ENCODE measurements at regions not wholly inside any gene's neighbourhood (a gene's known extent, or its start where the extent isn't known, plus 50 kb on each side); places are given as distances from the start of the nearest gene placed in this dataset.
"Not testable (repeated sequence)": the region's sequence is repeated elsewhere in the genome, so short reads cannot be mapped to it uniquely, and the experiment has no call there.

DNA sequence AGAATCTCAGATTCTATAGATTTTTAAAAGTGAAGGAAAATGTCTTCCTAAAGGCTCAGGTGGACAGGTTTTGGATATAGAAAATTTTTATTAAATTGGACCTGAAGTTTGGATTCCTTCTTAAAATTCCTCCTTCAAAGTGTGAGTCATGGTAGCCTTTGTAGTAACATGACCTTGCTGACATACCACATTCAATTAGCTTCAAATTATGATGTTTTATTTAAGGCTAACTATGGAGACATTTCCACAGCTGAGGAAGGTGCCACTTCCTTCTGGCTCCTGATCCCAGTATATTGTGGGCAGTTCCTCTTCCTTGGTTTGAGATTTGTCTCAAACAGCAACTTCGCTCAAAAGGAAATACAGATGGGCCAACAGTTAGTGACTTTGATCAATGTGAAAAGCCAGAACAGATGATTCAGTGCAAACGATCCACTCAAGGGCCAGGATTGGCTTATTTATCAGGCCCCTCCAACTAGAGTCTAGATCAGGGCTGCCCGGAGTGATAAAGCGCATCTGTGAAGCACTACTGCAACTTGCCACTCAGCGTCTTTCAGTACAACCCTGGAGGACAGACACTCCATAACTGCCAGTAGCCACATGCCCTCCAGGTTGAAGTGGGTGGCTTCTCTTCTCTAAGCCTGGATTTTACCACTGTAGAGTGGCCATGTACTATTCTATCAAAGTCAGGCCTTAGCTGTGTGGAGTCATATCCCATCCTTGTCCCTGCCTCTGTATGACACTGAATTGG, 573.5 kb downstream of the KIF20B start:
- H3K27me3 ChIP-seq (ENCODE audit: control insufficient read depth in 2 of 2, insufficient read depth in 2 of 2, low read length in 2 of 2) = no peaks in the 10 kb centered on the region
- H3K27ac ChIP-seq (ENCODE audit: low read depth in 2 of 2, low read length in 2 of 2) = no peak overlapping the region
- no peak overlapping the region for H3K9ac ChIP-seq (ENCODE audit: low read depth in 1 of 2, low read length in 2 of 2)
- no peak overlapping the region for H3K4me3 ChIP-seq (ENCODE audit: low read length in 2 of 2)
- H3K4me1 ChIP-seq (ENCODE audit: control insufficient read depth in 2 of 2, insufficient read depth in 2 of 2, low read length in 2 of 2) = no peaks in the 10 kb centered on the region
- H3K36me3 ChIP-seq (ENCODE audit: control insufficient read depth in 2 of 2, insufficient read depth in 2 of 2, low read length in 2 of 2) = no peaks in the 10 kb centered on the region
- peaks cover 0 to 3% of the 10 kb centered on the region in 2 donors for H3K9me3 ChIP-seq (ENCODE audit: control insufficient read depth in 2 of 2, low read length in 2 of 2)

- Histone ChIP-seq H3K4me3 (ENCODE audit: low read length in 2 of 2) (no peak overlapping the region), H3K27me3 (ENCODE audit: control insufficient read depth in 2 of 2, insufficient read depth in 2 of 2, low read length in 2 of 2) (no peaks in the 10 kb centered on the region), H3K9ac (ENCODE audit: low read depth in 1 of 2, low read length in 2 of 2) (no peak overlapping the region), H3K27ac (ENCODE audit: low read depth in 2 of 2, low read length in 2 of 2) (no peak overlapping the region), H3K4me1 (ENCODE audit: control insufficient read depth in 2 of 2, insufficient read depth in 2 of 2, low read length in 2 of 2) (no peaks in the 10 kb centered on the region), H3K36me3 (ENCODE audit: control insufficient read depth in 2 of 2, insufficient read depth in 2 of 2, low read length in 2 of 2) (no peaks in the 10 kb centered on the region), H3K9me3 (ENCODE audit: control insufficient read depth in 2 of 2, low read length in 2 of 2) (peaks cover 0 to 3% of the 10 kb centered on the region in 2 donors)
Observed at GRCh38 chr10:90276894-90277475, 575.6 kb downstream of the KIF20B start.

DNA sequence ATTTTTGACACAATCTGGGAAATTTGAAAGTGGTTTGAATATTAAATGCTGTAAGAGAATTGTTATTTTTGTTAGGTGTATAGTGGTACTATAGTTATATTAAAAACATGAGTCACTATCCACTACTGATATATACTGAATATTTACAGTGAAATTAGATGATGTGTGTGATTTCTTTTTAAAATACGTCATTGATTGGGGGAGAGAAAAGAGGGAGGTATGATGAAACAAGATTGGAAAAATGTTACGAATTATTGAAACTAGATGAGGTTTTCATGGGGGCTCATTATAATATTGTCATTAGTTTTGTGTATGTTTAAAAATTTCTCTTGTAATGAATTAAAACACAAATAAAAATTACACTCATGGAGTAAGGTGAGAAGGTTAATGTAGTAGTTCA, 571.4 kb downstream of the HTR7 start:
- no peaks in the 10 kb centered on the region for H3K4me1 ChIP-seq (ENCODE audit: control insufficient read depth in 2 of 2, insufficient read depth in 2 of 2, low read length in 2 of 2)
- H3K27ac ChIP-seq (ENCODE audit: low read depth in 2 of 2, low read length in 2 of 2) = no peak overlapping the region
- no peaks in the 10 kb centered on the region for H3K27me3 ChIP-seq (ENCODE audit: control insufficient read depth in 2 of 2, insufficient read depth in 2 of 2, low read length in 2 of 2)

GRCh38 chr10:90286941-90287340, 570.9 kb downstream of the HTR7 start:
- Histone ChIP-seq H3K36me3 (ENCODE audit: control insufficient read depth in 2 of 2, insufficient read depth in 2 of 2, low read length in 2 of 2) (no peaks in the 10 kb centered on the region), H3K4me1 (ENCODE audit: control insufficient read depth in 2 of 2, insufficient read depth in 2 of 2, low read length in 2 of 2) (no peaks in the 10 kb centered on the region), H3K27ac (ENCODE audit: low read depth in 2 of 2, low read length in 2 of 2) (no peak overlapping the region), H3K27me3 (ENCODE audit: control insufficient read depth in 2 of 2, insufficient read depth in 2 of 2, low read length in 2 of 2) (no peaks in the 10 kb centered on the region), H3K9me3 (ENCODE audit: control insufficient read depth in 2 of 2, low read length in 2 of 2) (no peaks in the 10 kb centered on the region), H3K9ac (ENCODE audit: low read depth in 1 of 2, low read length in 2 of 2) (no peak overlapping the region), H3K4me3 (ENCODE audit: low read length in 2 of 2) (no peak overlapping the region)

More for the DNA sequence above, 571.4 kb downstream of the HTR7 start:
- Histone ChIP-seq H3K4me3 (ENCODE audit: low read length in 2 of 2) (no peak overlapping the region), H3K9ac (ENCODE audit: low read depth in 1 of 2, low read length in 2 of 2) (no peak overlapping the region), H3K9me3 (ENCODE audit: control insufficient read depth in 2 of 2, low read length in 2 of 2) (no peaks in the 10 kb centered on the region), H3K36me3 (ENCODE audit: control insufficient read depth in 2 of 2, insufficient read depth in 2 of 2, low read length in 2 of 2) (no peaks in the 10 kb centered on the region)

DNA sequence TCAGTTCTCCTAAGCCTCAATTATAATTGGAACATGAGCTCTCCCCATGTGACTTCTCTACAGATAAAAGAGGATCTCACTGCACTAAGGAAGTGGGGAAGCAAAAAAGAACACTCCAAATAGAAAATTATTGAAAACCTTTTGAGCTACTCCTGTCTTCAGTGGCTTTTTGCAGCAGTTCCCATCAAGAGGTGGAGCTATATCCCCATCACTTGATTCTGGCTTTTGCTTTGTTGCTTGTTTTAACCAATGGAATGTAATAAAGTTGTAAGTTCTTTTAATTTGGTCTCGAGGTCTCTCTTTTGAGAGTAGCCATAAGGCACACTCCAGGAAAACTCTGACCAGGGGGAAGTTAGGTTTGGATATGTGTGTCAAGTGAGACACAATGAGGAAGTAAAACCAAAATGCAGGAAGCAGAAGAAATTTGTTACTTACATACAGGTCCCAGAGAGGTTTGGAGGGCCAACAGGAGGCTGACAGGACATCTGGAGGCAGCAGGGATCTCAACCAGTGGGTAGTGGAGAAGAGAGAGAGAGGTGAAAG, 569.4 kb downstream of the HTR7 start:
- Histone ChIP-seq H3K9ac (ENCODE audit: low read depth in 1 of 2, low read length in 2 of 2) (no peak overlapping the region), H3K36me3 (ENCODE audit: control insufficient read depth in 2 of 2, insufficient read depth in 2 of 2, low read length in 2 of 2) (no peaks in the 10 kb centered on the region), H3K4me3 (ENCODE audit: low read length in 2 of 2) (no peak overlapping the region), H3K27me3 (ENCODE audit: control insufficient read depth in 2 of 2, insufficient read depth in 2 of 2, low read length in 2 of 2) (no peaks in the 10 kb centered on the region), H3K9me3 (ENCODE audit: control insufficient read depth in 2 of 2, low read length in 2 of 2) (no peaks in the 10 kb centered on the region), H3K27ac (ENCODE audit: low read depth in 2 of 2, low read length in 2 of 2) (no peak overlapping the region), H3K4me1 (ENCODE audit: control insufficient read depth in 2 of 2, insufficient read depth in 2 of 2, low read length in 2 of 2) (no peaks in the 10 kb centered on the region)

GRCh38 chr10:90289037-90289436, 568.8 kb downstream of the HTR7 start:
- Histone ChIP-seq H3K9me3 (ENCODE audit: control insufficient read depth in 2 of 2, low read length in 2 of 2) (no peaks in the 10 kb centered on the region), H3K27me3 (ENCODE audit: control insufficient read depth in 2 of 2, insufficient read depth in 2 of 2, low read length in 2 of 2) (no peaks in the 10 kb centered on the region), H3K27ac (ENCODE audit: low read depth in 2 of 2, low read length in 2 of 2) (no peak overlapping the region), H3K4me3 (ENCODE audit: low read length in 2 of 2) (no peak overlapping the region), H3K36me3 (ENCODE audit: control insufficient read depth in 2 of 2, insufficient read depth in 2 of 2, low read length in 2 of 2) (no peaks in the 10 kb centered on the region), H3K9ac (ENCODE audit: low read depth in 1 of 2, low read length in 2 of 2) (no peak overlapping the region), H3K4me1 (ENCODE audit: control insufficient read depth in 2 of 2, insufficient read depth in 2 of 2, low read length in 2 of 2) (no peaks in the 10 kb centered on the region)

GRCh38 chr10:90293616-90294015, 564.2 kb downstream of the HTR7 start:
- no peaks in the 10 kb centered on the region for H3K9me3 ChIP-seq (ENCODE audit: control insufficient read depth in 2 of 2, low read length in 2 of 2)
- H3K9ac ChIP-seq (ENCODE audit: low read depth in 1 of 2, low read length in 2 of 2) = no peak overlapping the region
- no peaks in the 10 kb centered on the region for H3K36me3 ChIP-seq (ENCODE audit: control insufficient read depth in 2 of 2, insufficient read depth in 2 of 2, low read length in 2 of 2)
- no peaks in the 10 kb centered on the region for H3K27me3 ChIP-seq (ENCODE audit: control insufficient read depth in 2 of 2, insufficient read depth in 2 of 2, low read length in 2 of 2)
- no peaks in the 10 kb centered on the region for H3K4me1 ChIP-seq (ENCODE audit: control insufficient read depth in 2 of 2, insufficient read depth in 2 of 2, low read length in 2 of 2)
- H3K27ac ChIP-seq (ENCODE audit: low read depth in 2 of 2, low read length in 2 of 2) = no peak overlapping the region
- no peak overlapping the region for H3K4me3 ChIP-seq (ENCODE audit: low read length in 2 of 2)

DNA sequence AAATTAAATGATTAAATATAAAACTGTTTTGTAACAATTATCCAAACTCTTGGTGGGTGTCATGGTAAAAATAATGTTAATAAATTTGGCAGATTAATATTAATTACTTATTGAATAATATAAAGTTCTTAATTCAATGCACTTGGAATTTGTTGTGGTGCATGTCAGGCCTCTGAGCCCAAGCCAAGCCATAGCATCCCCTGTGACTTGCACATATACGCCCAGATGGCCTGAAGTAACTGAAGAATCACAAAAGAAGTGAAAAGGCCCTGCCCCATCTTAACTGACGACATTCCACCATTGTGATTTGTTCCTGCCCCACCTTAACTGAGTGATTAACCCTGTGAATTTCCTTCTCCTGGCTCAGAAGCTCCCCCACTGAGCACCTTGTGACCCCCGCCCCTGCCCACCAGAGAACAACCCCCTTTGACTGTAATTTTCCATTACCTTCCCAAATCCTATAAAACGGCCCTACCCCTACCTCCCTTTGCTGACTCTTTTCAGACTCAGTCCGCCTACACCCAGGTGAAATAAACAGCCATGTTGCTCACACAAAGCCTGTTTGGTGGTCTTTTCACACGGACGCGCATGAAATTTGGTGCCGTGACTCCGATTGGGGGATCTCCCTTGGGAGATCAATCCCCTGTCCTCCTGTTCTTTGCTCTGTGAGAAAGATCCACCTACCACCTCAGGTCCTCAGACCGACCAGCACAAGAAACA, 562.9 kb downstream of the HTR7 start:
- not testable (repeated sequence) for H3K27ac ChIP-seq (ENCODE audit: low read depth in 2 of 2, low read length in 2 of 2); H3K9me3 ChIP-seq (ENCODE audit: control insufficient read depth in 2 of 2, low read length in 2 of 2); H3K4me1 ChIP-seq (ENCODE audit: control insufficient read depth in 2 of 2, insufficient read depth in 2 of 2, low read length in 2 of 2); H3K27me3 ChIP-seq (ENCODE audit: control insufficient read depth in 2 of 2, insufficient read depth in 2 of 2, low read length in 2 of 2); H3K4me3 ChIP-seq (ENCODE audit: low read length in 2 of 2); H3K9ac ChIP-seq (ENCODE audit: low read depth in 1 of 2, low read length in 2 of 2); H3K36me3 ChIP-seq (ENCODE audit: control insufficient read depth in 2 of 2, insufficient read depth in 2 of 2, low read length in 2 of 2)

GRCh38 chr10:90302031-90302430, 555.8 kb downstream of the HTR7 start:
- not testable (repeated sequence) for H3K9ac ChIP-seq (ENCODE audit: low read depth in 1 of 2, low read length in 2 of 2); H3K27me3 ChIP-seq (ENCODE audit: control insufficient read depth in 2 of 2, insufficient read depth in 2 of 2, low read length in 2 of 2); H3K9me3 ChIP-seq (ENCODE audit: control insufficient read depth in 2 of 2, low read length in 2 of 2); H3K36me3 ChIP-seq (ENCODE audit: control insufficient read depth in 2 of 2, insufficient read depth in 2 of 2, low read length in 2 of 2); H3K27ac ChIP-seq (ENCODE audit: low read depth in 2 of 2, low read length in 2 of 2); H3K4me1 ChIP-seq (ENCODE audit: control insufficient read depth in 2 of 2, insufficient read depth in 2 of 2, low read length in 2 of 2); H3K4me3 ChIP-seq (ENCODE audit: low read length in 2 of 2)

GRCh38 chr10:90302758-90303481, 554.9 kb downstream of the HTR7 start:
- Histone ChIP-seq H3K9ac (ENCODE audit: low read depth in 1 of 2, low read length in 2 of 2) (no peak overlapping the region), H3K4me3 (ENCODE audit: low read length in 2 of 2) (no peak overlapping the region), H3K27me3 (ENCODE audit: control insufficient read depth in 2 of 2, insufficient read depth in 2 of 2, low read length in 2 of 2) (no peaks in the 10 kb centered on the region), H3K4me1 (ENCODE audit: control insufficient read depth in 2 of 2, insufficient read depth in 2 of 2, low read length in 2 of 2) (no peaks in the 10 kb centered on the region), H3K27ac (ENCODE audit: low read depth in 2 of 2, low read length in 2 of 2) (no peak overlapping the region), H3K36me3 (ENCODE audit: control insufficient read depth in 2 of 2, insufficient read depth in 2 of 2, low read length in 2 of 2) (no peaks in the 10 kb centered on the region), H3K9me3 (ENCODE audit: control insufficient read depth in 2 of 2, low read length in 2 of 2) (no peaks in the 10 kb centered on the region)
